Inferior parietal cortex (tissue), 1 donor: ENCODE measurements at regions not wholly inside any gene's neighbourhood (a gene's known extent, or its start where the extent isn't known, plus 50 kb on each side); places are given as distances from the start of the nearest gene placed in this dataset.
"Not testable (repeated sequence)": the region's sequence is repeated elsewhere in the genome, so short reads cannot be mapped to it uniquely, and the experiment has no call there.

Source experiments
- DNase-seq: peaks from one replicate; pipeline ENCODE4 v3.0.0-alpha.2; 2016; ENCODE audit errors: extremely low spot score

GRCh38 chr1:117314951-117315350 is 52.3 kb upstream of the MAN1A2 start:
- DNase-seq = not testable (repeated sequence)

GRCh38 chr1:117313555-117313954 is 53.7 kb upstream of the MAN1A2 start:
- DNase-seq = no peak

GRCh38 chr1:117312453-117313138 is 54.7 kb upstream of the MAN1A2 start:
- DNase-seq = no peak

- DNase-seq = no peak
These were observed 58.8 kb upstream of the MAN1A2 start for GRCh38 chr1:117308311-117308916.

- no peak for DNase-seq
These were observed 65.3 kb upstream of the MAN1A2 start for GRCh38 chr1:117301901-117302300.

- DNase-seq = not testable (repeated sequence)
These were observed 67.1 kb upstream of the MAN1A2 start for GRCh38 chr1:117300183-117300582.

- no peak for DNase-seq
These were observed 72.2 kb upstream of the MAN1A2 start for GRCh38 chr1:117295001-117295400.

GRCh38 chr1:117290890-117291289 is 76.4 kb upstream of the MAN1A2 start:
- DNase-seq = no peak

- DNase-seq = no peak
These were observed 77.9 kb upstream of the MAN1A2 start for GRCh38 chr1:117289316-117289870.

GRCh38 chr1:117286562-117286961 is 75.8 kb upstream of the VTCN1 start:
- DNase-seq = no peak

- DNase-seq = no peak
These were observed 75.4 kb upstream of the VTCN1 start for GRCh38 chr1:117286145-117286544.

GRCh38 chr1:117284399-117285215 is 73.9 kb upstream of the VTCN1 start:
- DNase-seq = peak; percentile 75

- DNase-seq = no peak
These were observed 67.8 kb upstream of the VTCN1 start for GRCh38 chr1:117278531-117278930.

GRCh38 chr1:117275055-117275454 is 64.3 kb upstream of the VTCN1 start:
- no peak for DNase-seq

- no peak for DNase-seq
These were observed 61.2 kb upstream of the VTCN1 start for GRCh38 chr1:117271959-117272358.

- DNase-seq = no peak
These were observed 60.4 kb upstream of the VTCN1 start for GRCh38 chr1:117271129-117271528.

GRCh38 chr1:117270679-117271078 is 60.0 kb upstream of the VTCN1 start:
- no peak for DNase-seq

GRCh38 chr1:117268535-117269455 is 58.1 kb upstream of the VTCN1 start:
- no peak for DNase-seq

GRCh38 chr1:117267232-117267774 is 56.6 kb upstream of the VTCN1 start:
- no peak for DNase-seq

GRCh38 chr1:117262976-117263375 is 52.2 kb upstream of the VTCN1 start:
- no peak for DNase-seq

- DNase-seq = no peak
These were observed 50.7 kb upstream of the VTCN1 start for GRCh38 chr1:117261424-117261785.
